Vagina (tissue), 2 donors: ENCODE measurements at regions not wholly inside any gene's neighbourhood (a gene's known extent, or its start where the extent isn't known, plus 50 kb on each side); places are given as distances from the start of the nearest gene placed in this dataset.

ENCODE experiments used
- DNase-seq, 2 donors: peaks; one replicate each; pipeline ENCODE4 v3.0.0-alpha.2; 2017; ENCODE audit errors: extremely low spot score in 2 of 2
- H3K27ac ChIP-seq: fragments of 200-600 bp; sonication (generic); one replicate; pipeline ENCODE4 v1.5.1; 2019
- H3K27me3 ChIP-seq: fragments of 200-600 bp; sonication (generic); one replicate; pipeline ENCODE4 v1.5.1; 2019
- H3K36me3 ChIP-seq, 2 donors: fragments of 200-600 bp; sonication (generic); one replicate each; pipeline ENCODE4 v1.5.1; 2017 to 2019
- H3K4me1 ChIP-seq: fragments of 200-600 bp; sonication (generic); one replicate; pipeline ENCODE4 v1.5.1; 2019
- H3K4me3 ChIP-seq, 2 donors: fragments of 200-600 bp; sonication (generic); 1 replicate in 1 of 2; 2 replicates in 1 of 2; pipeline ENCODE4 v1.5.1; 2016 to 2019
- H3K9me3 ChIP-seq: fragments of 200-600 bp; sonication (generic); one replicate; pipeline ENCODE4 v1.5.1; 2019
- CTCF ChIP-seq, 3 experiments: fragments of 450-650 bp in 2 of 3; fragments of 200-600 bp in 1 of 3; sonication (generic) in 1 of 3; IDR thresholded peaks; one replicate each; pipeline ENCODE4 v1.5.1; 2017 to 2019; ENCODE audit warnings: antibody characterized with exemption in 3 of 3, mild to moderate bottlenecking in 2 of 3, moderate library complexity in 2 of 3
- POLR2A ChIP-seq, 2 donors: fragments of 450-650 bp; IDR thresholded peaks; one replicate each; pipeline ENCODE4 v1.6.1; 2017; ENCODE audit warnings: antibody characterized with exemption in 2 of 2, mild to moderate bottlenecking in 2 of 2, moderate library complexity in 2 of 2
- POLR2AphosphoS5 ChIP-seq, 2 donors: sonication (generic); formaldehyde crosslinking; IDR thresholded peaks; one replicate each; pipeline ENCODE4 v1.9.0; 2017; ENCODE audit warnings: antibody characterized with exemption in 2 of 2, mild to moderate bottlenecking in 2 of 2, low read depth in 1 of 2; ENCODE audit not compliant: insufficient read depth in 1 of 2
- intact Hi-C: fragments of 100-400 bp; cut with DNase I; formaldehyde crosslinking; loops from one replicate; pipeline ENCODE4 v1.15.1; 2023

- no peak for TF ChIP-seq POLR2AphosphoS5 (IDR thresholded peaks at IDR 0.05; ENCODE audit: insufficient read depth in 1 of 2, low read depth in 1 of 2)
- TF ChIP-seq POLR2A (IDR thresholded peaks at IDR 0.05), result no peak
- TF ChIP-seq CTCF (IDR thresholded peaks at IDR 0.05), result no peak
- intact Hi-C loops, result no loop called here
- Histone ChIP-seq H3K27ac (no peak overlapping the region), H3K4me1 (peaks cover 26% of the 10 kb centered on the region), H3K36me3 (no peaks in the 10 kb centered on the region), H3K27me3 (no peaks in the 10 kb centered on the region), H3K9me3 (no peaks in the 10 kb centered on the region), H3K4me3 (no peak overlapping the region)
- peak in 1 of 2 donors; percentile 85 for DNase-seq
Observed at GRCh38 chr2:71940695-71941094, 207.0 kb downstream of the CYP26B1 start.

- TF ChIP-seq CTCF (IDR thresholded peaks at IDR 0.05) (no peak), POLR2A (IDR thresholded peaks at IDR 0.05) (no peak), POLR2AphosphoS5 (IDR thresholded peaks at IDR 0.05; ENCODE audit: insufficient read depth in 1 of 2, low read depth in 1 of 2) (no peak)
- peak; percentile 82 for DNase-seq
- intact Hi-C loops, result loop anchor here (10.0 kb wide), 1 partner anchor 205 kb away; the partner anchor contains the start of gene CYP26B1
- no peak overlapping the region for H3K4me3 ChIP-seq
- peaks cover 31% of the 10 kb centered on the region for H3K4me1 ChIP-seq
- H3K9me3 ChIP-seq, result no peaks in the 10 kb centered on the region
- H3K36me3 ChIP-seq, result no peaks in the 10 kb centered on the region
- no peak overlapping the region for H3K27ac ChIP-seq
- H3K27me3 ChIP-seq, result no peaks in the 10 kb centered on the region
Observed at GRCh38 chr2:71939588-71940535, 207.8 kb downstream of the CYP26B1 start.

GRCh38 chr2:71938659-71939587, 208.7 kb downstream of the CYP26B1 start:
- peak; percentile 79 to 81 for DNase-seq
- TF ChIP-seq POLR2A (IDR thresholded peaks at IDR 0.05) (no peak), POLR2AphosphoS5 (IDR thresholded peaks at IDR 0.05; ENCODE audit: insufficient read depth in 1 of 2, low read depth in 1 of 2) (no peak), CTCF (IDR thresholded peaks at IDR 0.05) (no peak)
- no peaks in the 10 kb centered on the region for H3K9me3 ChIP-seq
- H3K27me3 ChIP-seq, result no peaks in the 10 kb centered on the region
- no peak overlapping the region for H3K27ac ChIP-seq
- H3K36me3 ChIP-seq, result no peaks in the 10 kb centered on the region
- H3K4me1 ChIP-seq, result peaks cover 41% of the 10 kb centered on the region
- H3K4me3 ChIP-seq, result no peak overlapping the region
- intact Hi-C loops, result loop anchor here (10.0 kb wide), 1 partner anchor 206 kb away; the partner anchor contains the start of gene CYP26B1

GRCh38 chr2:71938108-71938507, 209.6 kb downstream of the CYP26B1 start:
- Histone ChIP-seq H3K27me3 (no peaks in the 10 kb centered on the region), H3K27ac (no peak overlapping the region), H3K36me3 (no peaks in the 10 kb centered on the region), H3K9me3 (no peaks in the 10 kb centered on the region), H3K4me3 (no peak overlapping the region), H3K4me1 (peaks cover 44% of the 10 kb centered on the region)
- no peak for TF ChIP-seq POLR2A (IDR thresholded peaks at IDR 0.05)
- TF ChIP-seq POLR2AphosphoS5 (IDR thresholded peaks at IDR 0.05; ENCODE audit: insufficient read depth in 1 of 2, low read depth in 1 of 2), result no peak
- no peak for TF ChIP-seq CTCF (IDR thresholded peaks at IDR 0.05)
- intact Hi-C loops, result loop anchor here (10.0 kb wide), 1 partner anchor 207 kb away; the partner anchor contains the start of gene CYP26B1
- DNase-seq, result peak; percentile 83 to 90
